Lung microvascular endothelial cell (primary cell): ENCODE measurements at regions not wholly inside any gene's neighbourhood (a gene's known extent, or its start where the extent isn't known, plus 50 kb on each side); places are given as distances from the start of the nearest gene placed in this dataset.

Experiments used
- DNase-seq, 2 donors: peaks; one replicate each; pipeline versions ENCODE4 v3.0.0 to v3.0.0-alpha.2; 2010; ENCODE audit warnings: low read depth in 2 of 2

- no peak for DNase-seq
Measured at GRCh38 chr21:19621837-19622496, 1218.4 kb upstream of the TMPRSS15 start.

- no peak for DNase-seq
Measured at GRCh38 chr21:19640964-19641363, 1237.4 kb upstream of the TMPRSS15 start.

GRCh38 chr21:19648391-19648790, 1244.8 kb upstream of the TMPRSS15 start:
- DNase-seq, result no peak

GRCh38 chr21:19683492-19683891, 1279.9 kb upstream of the TMPRSS15 start:
- no peak for DNase-seq

- no peak for DNase-seq
Measured at GRCh38 chr21:19684328-19684727, 1280.7 kb upstream of the TMPRSS15 start.

- DNase-seq, result no peak
Measured at GRCh38 chr21:19692231-19692630, 1288.6 kb upstream of the TMPRSS15 start.

GRCh38 chr21:19695796-19696195, 1292.2 kb upstream of the TMPRSS15 start:
- no peak for DNase-seq

- DNase-seq, result no peak
Measured at GRCh38 chr21:19700476-19700875, 1296.9 kb upstream of the TMPRSS15 start.

- DNase-seq, result no peak
Measured at GRCh38 chr21:19702726-19703125, 1295.5 kb upstream of the NCAM2 start.

GRCh38 chr21:19704832-19705231, 1293.4 kb upstream of the NCAM2 start:
- no peak for DNase-seq

- DNase-seq, result no peak
Measured at GRCh38 chr21:19712441-19712840, 1285.8 kb upstream of the NCAM2 start.

- DNase-seq, result no peak
Measured at GRCh38 chr21:19713313-19713712, 1284.9 kb upstream of the NCAM2 start.

- no peak for DNase-seq
Measured at GRCh38 chr21:19724081-19724480, 1274.1 kb upstream of the NCAM2 start.

- no peak for DNase-seq
Measured at GRCh38 chr21:19731251-19731650, 1267.0 kb upstream of the NCAM2 start.

- no peak for DNase-seq
Measured at GRCh38 chr21:19759836-19760235, 1238.4 kb upstream of the NCAM2 start.

GRCh38 chr21:19767546-19767945, 1230.7 kb upstream of the NCAM2 start:
- DNase-seq, result no peak

- no peak for DNase-seq
Measured at GRCh38 chr21:19771881-19772280, 1226.3 kb upstream of the NCAM2 start.

- no peak for DNase-seq
Measured at GRCh38 chr21:19776076-19776475, 1222.1 kb upstream of the NCAM2 start.

- DNase-seq, result no peak
Measured at GRCh38 chr21:19781881-19782652, 1216.1 kb upstream of the NCAM2 start.

GRCh38 chr21:19785941-19786340, 1212.3 kb upstream of the NCAM2 start:
- no peak for DNase-seq

- DNase-seq, result no peak
Measured at GRCh38 chr21:19792004-19792403, 1206.2 kb upstream of the NCAM2 start.

GRCh38 chr21:19807201-19807600, 1191.0 kb upstream of the NCAM2 start:
- no peak for DNase-seq

GRCh38 chr21:19810779-19811178, 1187.4 kb upstream of the NCAM2 start:
- DNase-seq, result no peak
